ENCODE measurements at regions not wholly inside any gene's neighbourhood (a gene's known extent, or its start where the extent isn't known, plus 50 kb on each side); places are given as distances from the start of the nearest gene placed in this dataset.

DNA sequence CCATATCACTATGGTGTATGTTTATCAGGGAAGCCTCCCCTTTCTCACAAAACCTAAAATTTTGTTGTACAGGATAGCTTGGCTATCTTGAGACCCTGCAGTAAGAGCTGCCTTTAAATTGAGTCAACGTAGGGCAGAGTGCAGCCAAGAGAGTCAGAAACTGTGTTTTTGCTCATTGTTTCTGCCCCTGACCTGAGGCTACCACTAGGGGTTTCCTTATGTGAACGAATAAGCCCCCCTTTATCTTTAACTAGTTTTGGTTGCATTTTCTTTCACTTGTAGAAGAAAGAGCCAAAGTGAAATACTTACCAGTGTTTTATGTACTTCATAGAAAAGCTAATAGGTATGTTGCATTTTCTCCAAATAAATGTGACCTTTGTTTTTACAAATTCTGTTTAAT, 149.9 kb upstream of the TMC3 start:
- DNase-seq (ENCODE audit: low spot score) = no peak

- no peak for DNase-seq (ENCODE audit: low spot score)
Measured at GRCh38 chr15:81520480-81520879, 146.5 kb upstream of the TMC3 start.

DNA sequence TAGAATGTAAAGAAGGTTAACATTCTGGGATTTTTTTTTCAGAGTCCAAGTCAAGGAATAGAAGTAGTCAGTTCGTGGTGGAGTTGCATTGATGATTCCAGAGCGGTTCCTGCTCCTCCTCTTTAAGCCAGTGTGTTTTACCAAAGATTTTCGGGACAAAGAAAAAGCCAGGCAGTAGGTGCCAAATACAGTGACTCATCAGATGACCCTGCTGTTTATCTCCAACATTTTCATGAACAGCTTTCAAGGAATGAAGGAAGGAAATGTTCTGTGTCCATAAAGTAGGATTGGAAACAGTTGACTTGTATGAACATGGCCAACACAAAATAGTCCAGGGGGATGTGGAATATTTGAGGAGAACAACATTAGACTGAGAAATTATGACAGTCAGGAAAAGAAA, 142.4 kb upstream of the TMC3 start:
- DNase-seq (ENCODE audit: low spot score) = no peak

DNA sequence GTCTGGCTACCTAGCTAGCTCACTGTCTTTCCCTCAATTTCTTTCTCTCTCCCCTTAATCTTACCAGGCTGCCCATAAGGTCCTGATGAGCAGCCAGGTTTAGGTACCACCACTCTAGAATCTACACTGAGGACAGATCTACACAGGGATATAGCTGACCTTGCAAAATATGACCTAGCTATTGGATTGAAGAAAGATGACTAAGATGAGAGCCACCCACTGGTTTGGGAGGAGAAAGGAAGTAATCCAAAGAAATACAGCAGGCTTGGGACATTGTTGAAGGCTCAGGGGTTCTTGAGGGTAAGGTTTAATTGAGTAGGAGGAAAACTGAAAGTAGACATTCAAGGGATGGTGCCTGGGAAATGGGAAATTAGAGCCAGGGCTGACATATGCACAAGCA, 142.0 kb upstream of the TMC3 start:
- no peak for DNase-seq (ENCODE audit: low spot score)

DNA sequence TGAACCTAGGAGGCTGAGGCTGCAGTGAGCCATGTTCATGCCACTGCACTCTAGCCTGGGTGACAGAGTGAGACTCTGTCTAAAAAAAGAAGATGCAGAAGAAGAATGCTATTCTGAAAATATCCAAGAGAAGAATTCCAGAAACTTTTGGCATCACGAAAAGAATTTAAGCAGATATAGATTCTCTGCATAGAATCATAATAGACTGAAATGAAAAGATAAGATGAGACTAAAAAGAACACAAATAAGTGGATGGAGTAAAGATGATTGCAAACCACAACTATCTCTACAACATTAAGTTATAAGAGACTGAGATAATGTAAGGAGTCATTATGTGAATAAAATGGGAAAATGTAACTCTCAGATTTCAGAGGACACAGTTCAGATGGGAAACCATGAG, 140.7 kb upstream of the TMC3 start:
- no peak for DNase-seq (ENCODE audit: low spot score)

DNA sequence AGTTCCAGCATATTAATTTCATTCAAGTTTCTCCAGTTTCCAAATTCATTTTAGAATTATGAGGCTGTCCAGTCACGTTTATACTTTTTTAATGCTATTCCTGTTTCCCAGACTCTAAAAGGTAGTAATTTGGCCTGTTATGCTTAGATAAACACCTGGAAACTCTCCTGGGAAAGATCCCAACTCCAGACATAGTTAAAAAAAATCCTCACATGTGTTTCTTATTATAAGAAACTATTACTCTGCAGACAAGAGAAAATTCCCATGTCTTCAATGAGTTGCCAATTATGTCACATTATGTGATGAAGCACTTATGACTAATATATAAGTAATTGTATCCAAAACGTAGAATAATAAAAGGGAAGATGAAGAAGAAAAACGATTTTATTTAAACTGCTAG, 137.1 kb upstream of the TMC3 start:
- DNase-seq (ENCODE audit: low spot score) = no peak

- no peak for DNase-seq (ENCODE audit: low spot score)
Measured at GRCh38 chr15:81507831-81508230, 133.8 kb upstream of the TMC3 start.

GRCh38 chr15:81506936-81507335, 132.9 kb upstream of the TMC3 start:
- no peak for DNase-seq (ENCODE audit: low spot score)

GRCh38 chr15:81506071-81506470, 132.1 kb upstream of the TMC3 start:
- no peak for DNase-seq (ENCODE audit: low spot score)

DNA sequence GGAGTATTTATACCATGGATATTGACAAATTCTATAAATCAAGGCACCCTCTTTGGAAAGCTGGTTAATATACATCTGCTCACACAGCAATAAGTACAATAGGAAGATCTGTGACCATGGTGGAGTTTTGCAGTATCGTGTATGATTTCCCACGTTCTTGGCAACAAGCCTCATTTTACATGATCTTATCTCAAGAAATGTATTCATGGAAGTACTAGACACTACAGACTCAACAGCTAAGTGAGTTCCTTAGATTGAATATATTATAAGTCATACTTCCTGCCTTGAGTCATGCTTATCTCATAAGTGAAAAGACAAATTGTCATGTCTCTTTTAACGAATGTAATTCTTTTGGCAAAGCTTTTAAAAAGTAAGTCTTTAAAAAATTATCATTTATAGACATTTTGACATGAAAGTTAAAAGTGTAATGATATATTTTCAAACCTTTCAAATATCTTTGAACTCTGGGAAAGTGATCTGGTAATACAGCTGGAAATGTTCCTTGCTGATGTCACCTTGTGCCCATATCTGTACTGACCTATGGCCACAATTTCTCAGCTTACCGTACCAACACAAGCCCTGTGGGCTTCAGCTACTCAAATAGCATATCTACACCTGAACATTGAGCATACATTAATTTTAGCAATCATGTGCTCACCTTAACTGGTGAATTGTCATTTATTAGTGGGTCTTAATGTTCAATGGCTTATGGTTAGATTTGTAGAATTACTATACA, 130.3 kb upstream of the TMC3 start:
- no peak for DNase-seq (ENCODE audit: low spot score)

DNA sequence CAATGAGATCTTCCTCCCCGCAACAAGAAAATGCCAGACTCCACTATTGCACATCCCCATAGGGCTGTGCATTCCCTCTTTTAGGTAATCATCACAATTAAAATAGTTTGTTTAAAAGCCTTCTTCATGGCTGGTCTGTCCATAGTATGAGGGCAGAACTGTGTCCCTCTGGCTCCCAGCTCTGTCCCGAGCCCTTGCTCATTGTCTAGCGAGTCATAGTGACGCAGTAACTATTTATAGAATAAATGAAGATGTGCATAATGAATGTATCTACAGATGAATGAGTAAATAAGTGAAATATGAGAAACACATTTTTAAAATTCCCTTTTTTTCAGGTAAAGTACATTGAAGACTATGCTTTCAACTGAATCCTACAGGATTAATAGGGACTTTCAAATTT, 128.4 kb upstream of the TMC3 start:
- DNase-seq (ENCODE audit: low spot score) = no peak

DNA sequence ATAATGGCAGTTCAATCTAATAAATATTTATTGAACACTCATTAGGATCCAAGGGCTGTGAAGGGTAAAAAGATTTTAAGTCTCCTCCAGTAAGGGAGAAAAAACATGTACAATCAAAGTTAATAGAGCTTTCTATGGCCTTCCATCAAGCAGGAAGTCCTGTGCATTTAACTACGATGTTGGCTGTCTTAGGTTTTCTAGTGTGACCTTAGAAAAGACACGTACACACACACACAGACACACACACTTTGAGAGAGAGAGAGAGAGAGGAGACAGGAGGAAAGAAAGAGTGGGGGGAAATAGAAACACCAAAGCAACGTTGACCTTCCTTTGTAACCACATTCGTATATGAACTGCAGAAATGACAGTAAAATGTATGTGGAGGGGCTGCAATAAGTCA, 126.1 kb upstream of the TMC3 start:
- no peak for DNase-seq (ENCODE audit: low spot score)

DNA sequence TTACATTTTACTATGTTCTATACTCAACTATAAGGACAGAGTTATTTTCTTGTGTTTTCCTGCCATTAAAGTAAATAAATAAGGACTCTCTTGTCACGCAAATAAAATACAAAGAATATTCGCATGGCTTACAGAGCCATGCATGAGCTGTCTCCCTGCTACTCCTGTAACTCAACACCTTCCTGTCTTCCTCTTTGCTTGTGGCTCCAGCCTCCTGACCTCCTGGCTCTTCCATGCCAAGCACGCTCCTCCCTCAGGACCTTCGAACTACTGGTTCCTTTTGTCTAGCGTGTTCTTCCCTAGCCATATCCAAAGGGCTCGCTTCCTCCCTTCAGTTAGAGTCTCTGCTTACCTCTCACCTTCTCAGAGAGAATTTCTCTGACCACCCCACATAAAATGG, 124.3 kb upstream of the TMC3 start:
- no peak for DNase-seq (ENCODE audit: low spot score)

DNA sequence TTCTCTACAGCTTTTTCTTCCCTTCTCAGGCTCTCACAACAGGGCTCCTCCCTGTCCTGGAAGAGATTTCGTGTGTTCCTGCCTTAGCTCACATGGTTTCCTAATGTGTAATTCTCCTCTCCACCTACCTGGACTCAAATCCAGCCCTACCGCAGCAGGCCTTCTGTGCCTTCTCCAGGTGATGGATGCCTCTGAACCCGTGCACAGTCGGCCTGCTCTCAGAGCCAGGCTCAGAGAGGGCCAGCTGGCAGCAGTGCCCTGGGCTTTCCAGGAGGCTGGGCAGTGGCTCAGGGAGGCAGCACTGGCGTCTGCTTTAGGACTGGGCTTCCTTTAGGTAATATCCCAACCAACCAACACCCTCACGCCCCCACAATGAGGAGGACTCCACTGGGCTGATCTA, 123.2 kb upstream of the TMC3 start:
- DNase-seq (ENCODE audit: low spot score) = no peak

DNA sequence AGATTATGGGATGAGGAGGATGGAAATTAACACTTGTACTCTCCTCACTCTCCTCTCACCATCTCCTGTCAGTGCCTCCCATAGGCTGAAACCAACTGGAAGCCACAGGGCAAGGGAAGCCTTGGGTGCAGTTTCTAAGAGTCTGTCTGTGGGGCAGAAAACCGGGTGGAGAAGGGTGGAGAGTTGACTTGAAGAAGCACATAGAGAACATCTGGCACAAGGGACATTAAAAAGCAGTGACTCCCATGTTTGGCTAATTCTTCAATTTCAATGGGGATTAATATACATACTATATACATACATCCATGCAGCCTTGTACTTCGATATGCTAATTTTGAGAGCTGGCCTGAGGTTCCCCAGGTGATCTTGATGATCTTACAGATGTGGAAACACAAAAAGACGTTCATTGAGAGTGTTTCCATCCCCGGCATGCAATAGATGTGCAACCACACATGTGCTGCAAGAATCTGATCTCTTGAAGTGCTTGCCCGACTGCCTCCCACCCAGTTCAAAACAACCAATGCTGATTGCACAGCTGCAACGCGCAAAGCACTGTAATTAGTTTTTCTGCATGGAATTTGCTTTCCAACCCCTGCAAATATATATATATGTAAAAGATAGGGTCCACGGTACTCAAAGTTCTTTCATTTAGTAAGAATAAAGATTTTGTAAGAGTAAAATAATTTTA, 121.9 kb upstream of the TMC3 start:
- DNase-seq (ENCODE audit: low spot score) = no peak

DNA sequence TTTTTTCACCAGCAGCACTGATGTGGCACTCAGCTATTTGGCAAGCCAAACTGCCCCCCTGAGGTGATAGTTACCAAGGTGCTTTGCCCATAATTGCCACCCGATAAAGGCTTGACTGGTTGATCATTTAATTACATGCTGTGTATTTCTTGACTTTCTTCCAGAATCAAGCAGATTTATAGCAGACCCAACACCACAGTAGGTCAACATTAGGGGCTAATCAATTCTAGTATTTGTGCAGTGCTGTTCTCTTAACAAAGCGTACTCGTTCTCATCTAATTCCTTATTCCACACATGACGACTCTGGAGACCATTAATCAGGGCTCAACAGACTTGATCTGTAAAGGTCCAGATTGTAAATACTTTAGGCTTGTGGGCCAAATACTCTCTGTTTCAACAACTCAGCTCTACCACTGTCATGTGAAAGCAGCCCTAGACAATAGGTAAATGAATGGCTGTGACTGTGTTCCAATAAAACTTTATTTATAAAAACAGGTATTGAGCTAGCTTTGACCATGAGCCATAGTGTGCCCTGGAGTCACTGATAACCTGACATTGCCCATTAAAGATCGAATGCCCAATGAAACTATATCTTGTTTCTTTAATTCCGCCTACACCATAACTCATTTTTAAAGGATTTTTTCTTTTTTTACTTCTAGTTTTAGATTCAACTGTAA, 119.1 kb upstream of the TMC3 start:
- DNase-seq (ENCODE audit: low spot score) = no peak

DNA sequence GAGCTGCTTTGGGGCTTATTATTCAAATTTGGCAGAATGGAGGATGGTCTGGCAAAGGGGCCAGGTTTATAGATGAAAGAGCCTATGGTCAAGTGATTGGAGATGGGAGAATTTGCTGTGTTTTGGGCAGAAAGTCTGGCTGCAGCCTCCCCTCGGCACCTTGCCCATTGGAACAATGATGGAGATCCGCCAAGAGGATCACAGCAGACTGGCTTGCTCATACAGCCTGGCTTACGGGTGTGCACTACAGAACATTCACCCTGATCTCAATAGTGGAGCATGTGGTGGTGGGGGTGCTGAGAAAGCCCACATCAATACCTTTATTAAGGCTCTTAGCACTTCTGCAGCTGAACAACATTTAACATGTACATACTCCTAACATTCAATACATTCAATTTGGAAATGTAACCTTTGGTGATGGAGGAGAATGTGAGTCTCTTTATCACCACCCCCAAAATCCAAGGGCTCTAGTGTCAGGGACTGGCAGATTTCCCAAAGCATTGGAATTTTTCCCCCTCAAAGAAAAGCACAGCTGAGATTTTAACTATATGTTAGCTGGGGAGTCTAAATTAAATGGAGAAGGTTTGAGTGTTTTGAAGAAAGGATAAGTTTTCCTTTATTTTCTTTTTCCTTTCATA, 118.4 kb upstream of the TMC3 start:
- no peak for DNase-seq (ENCODE audit: low spot score)

- DNase-seq (ENCODE audit: low spot score) = no peak
Measured at GRCh38 chr15:81491414-81492096, 117.5 kb upstream of the TMC3 start.

DNA sequence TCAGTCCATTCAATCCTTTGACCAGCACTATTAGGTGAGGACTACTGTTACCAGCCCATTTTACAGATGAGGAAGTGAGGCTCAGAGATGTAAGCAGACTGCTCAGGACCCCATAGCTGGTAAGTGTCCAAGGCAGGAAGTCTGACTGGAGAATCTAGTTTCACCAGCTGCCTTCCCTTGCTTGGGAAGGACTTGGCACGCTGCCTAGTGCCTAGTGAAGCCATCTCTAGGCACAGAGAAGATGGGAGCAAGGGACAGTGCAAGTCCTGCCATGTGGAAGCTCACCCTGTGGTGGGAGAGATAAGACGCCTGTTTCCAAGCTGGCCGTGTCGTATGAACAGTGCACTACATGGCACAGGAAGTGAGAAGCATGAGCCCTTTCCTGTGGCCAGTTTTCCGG, 111.8 kb upstream of the TMC3 start:
- no peak for DNase-seq (ENCODE audit: low spot score)

- no peak for DNase-seq (ENCODE audit: low spot score)
Measured at GRCh38 chr15:81484086-81484955, 110.3 kb upstream of the TMC3 start.

DNA sequence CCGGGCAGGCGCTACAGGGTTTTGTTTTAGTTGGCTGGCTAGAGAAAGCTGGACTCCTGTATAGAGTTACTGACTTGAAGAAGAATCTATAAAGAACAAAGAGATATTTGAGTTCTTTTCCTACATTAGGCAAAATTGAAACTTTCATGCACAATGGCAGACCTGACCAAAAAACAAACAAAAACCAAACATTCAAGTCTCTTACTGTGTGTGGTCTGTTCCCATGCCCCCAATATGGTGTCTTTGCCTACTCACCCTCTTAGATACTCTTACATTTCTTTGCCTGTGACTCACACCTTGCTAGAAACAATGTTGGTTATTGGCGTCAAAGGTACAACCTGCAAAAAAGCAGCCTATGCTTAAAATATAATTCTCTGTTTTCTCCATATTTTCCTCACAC, 109.5 kb upstream of the TMC3 start:
- no peak for DNase-seq (ENCODE audit: low spot score)

Data from HuH-7 (cell line).